ENCODE measurements at regions not wholly inside any gene's neighbourhood (a gene's known extent, or its start where the extent isn't known, plus 50 kb on each side); places are given as distances from the start of the nearest gene placed in this dataset.

GRCh38 chr5:3234566-3234965 is 361.1 kb upstream of the IRX1 start:
- no peak for TF ChIP-seq CTCF (conservative IDR thresholded peaks at IDR 0.05; ENCODE audit: low read length)
- no peak for TF ChIP-seq EZH2phosphoT487 (IDR thresholded peaks at IDR 0.05; ENCODE audit: borderline replicate concordance)

Measured in Loucy (cell line).